ENCODE measurements at regions not wholly inside any gene's neighbourhood (a gene's known extent, or its start where the extent isn't known, plus 50 kb on each side); places are given as distances from the start of the nearest gene placed in this dataset.

- TF ChIP-seq CTCF (conservative IDR thresholded peaks at IDR 0.05; ENCODE audit: low read length) (no peak), EZH2phosphoT487 (IDR thresholded peaks at IDR 0.05; ENCODE audit: borderline replicate concordance, low read depth, low read length) (no peak)
Observed at GRCh38 chr10:130758529-130758928, 553.0 kb downstream of the TCERG1L start.
